Islet precursor cell (in vitro differentiated cells): ENCODE measurements at regions not wholly inside any gene's neighbourhood (a gene's known extent, or its start where the extent isn't known, plus 50 kb on each side); places are given as distances from the start of the nearest gene placed in this dataset.

Experiments used
- DNase-seq: peaks from one replicate; pipeline ENCODE4 v3.0.0-alpha.2; 2018

GRCh38 chr2:196318517-196319377, 147.4 kb upstream of the STK17B start:
- no peak for DNase-seq

- DNase-seq = no peak
Observed at GRCh38 chr2:196322973-196323810, 151.8 kb upstream of the STK17B start.

GRCh38 chr2:196324211-196324610, 152.8 kb upstream of the STK17B start:
- no peak for DNase-seq

- DNase-seq = no peak
Observed at GRCh38 chr2:196328088-196328680, 156.8 kb upstream of the STK17B start.

GRCh38 chr2:196329959-196330358, 158.6 kb upstream of the STK17B start:
- DNase-seq = no peak

- no peak for DNase-seq
Observed at GRCh38 chr2:196330645-196331044, 159.3 kb upstream of the STK17B start.

GRCh38 chr2:196331143-196331542, 159.8 kb upstream of the STK17B start:
- no peak for DNase-seq

- DNase-seq = no peak
Observed at GRCh38 chr2:196331851-196332250, 160.5 kb upstream of the STK17B start.

GRCh38 chr2:196333397-196333796, 162.0 kb upstream of the STK17B start:
- no peak for DNase-seq

GRCh38 chr2:196334710-196335109, 163.3 kb upstream of the STK17B start:
- no peak for DNase-seq

- DNase-seq = peak; percentile 80
Observed at GRCh38 chr2:196335221-196335634, 163.8 kb upstream of the STK17B start.

GRCh38 chr2:196336207-196336606, 164.8 kb upstream of the STK17B start:
- DNase-seq = no peak

- no peak for DNase-seq
Observed at GRCh38 chr2:196336715-196337114, 165.3 kb upstream of the STK17B start.

- DNase-seq = no peak
Observed at GRCh38 chr2:196337208-196337953, 166.0 kb upstream of the STK17B start.

GRCh38 chr2:196338440-196338839, 167.1 kb upstream of the STK17B start:
- no peak for DNase-seq

- DNase-seq = no peak
Observed at GRCh38 chr2:196341277-196341841, 170.0 kb upstream of the STK17B start.

GRCh38 chr2:196344397-196344796, 173.0 kb upstream of the STK17B start:
- no peak for DNase-seq

- no peak for DNase-seq
Observed at GRCh38 chr2:196353717-196354116, 182.3 kb upstream of the STK17B start.

- DNase-seq = no peak
Observed at GRCh38 chr2:196354186-196354585, 182.8 kb upstream of the STK17B start.

- DNase-seq = no peak
Observed at GRCh38 chr2:196356332-196356731, 185.0 kb upstream of the STK17B start.

- no peak for DNase-seq
Observed at GRCh38 chr2:196360650-196361049, 189.3 kb upstream of the STK17B start.

GRCh38 chr2:196361606-196362326, 190.4 kb upstream of the STK17B start:
- DNase-seq = peak; percentile 84
